Fibroblast of the aortic adventitia (primary cell): ENCODE measurements at regions not wholly inside any gene's neighbourhood (a gene's known extent, or its start where the extent isn't known, plus 50 kb on each side); places are given as distances from the start of the nearest gene placed in this dataset.

Experiments
- DNase-seq: peaks from one replicate; pipeline ENCODE4 v3.0.0-alpha.2; 2010; ENCODE audit warnings: low read depth
- H3K4me3 ChIP-seq: 2 replicates; pipeline ENCODE4 v1.5.1; 2011; ENCODE audit warnings: low read depth, mild to moderate bottlenecking, control low read depth, low read length, moderate library complexity
- TF ChIP-seq, protein P1 (sequence below): IDR thresholded peaks from 2 replicates; pipeline ENCODE4 v1.5.1; 2011; ENCODE audit warnings: mild to moderate bottlenecking, low read length, control low read depth, inconsistent platforms; ENCODE audit not compliant: insufficient read depth

DNA sequence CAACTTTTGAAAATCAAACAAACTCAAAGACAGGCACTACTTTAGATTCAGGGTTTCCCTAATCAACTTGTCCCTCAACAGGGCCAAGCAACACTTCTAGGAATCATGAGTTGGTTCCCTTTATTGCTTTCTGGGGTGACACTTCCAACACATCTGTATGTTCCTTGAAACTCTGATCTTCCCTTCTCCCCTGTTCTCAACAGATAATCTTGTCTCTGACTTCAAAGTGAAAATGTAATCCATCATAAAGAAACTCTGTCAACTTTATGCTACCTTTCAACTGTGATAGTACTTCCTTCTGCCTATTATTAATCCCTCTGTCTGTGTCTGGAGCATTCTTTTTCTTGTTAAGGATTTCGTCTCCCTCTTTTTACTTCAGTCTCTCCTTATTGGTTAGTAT lies 250.1 kb upstream of the MEF2C start:
- no peak for DNase-seq
- TF ChIP-seq, protein P1, sequence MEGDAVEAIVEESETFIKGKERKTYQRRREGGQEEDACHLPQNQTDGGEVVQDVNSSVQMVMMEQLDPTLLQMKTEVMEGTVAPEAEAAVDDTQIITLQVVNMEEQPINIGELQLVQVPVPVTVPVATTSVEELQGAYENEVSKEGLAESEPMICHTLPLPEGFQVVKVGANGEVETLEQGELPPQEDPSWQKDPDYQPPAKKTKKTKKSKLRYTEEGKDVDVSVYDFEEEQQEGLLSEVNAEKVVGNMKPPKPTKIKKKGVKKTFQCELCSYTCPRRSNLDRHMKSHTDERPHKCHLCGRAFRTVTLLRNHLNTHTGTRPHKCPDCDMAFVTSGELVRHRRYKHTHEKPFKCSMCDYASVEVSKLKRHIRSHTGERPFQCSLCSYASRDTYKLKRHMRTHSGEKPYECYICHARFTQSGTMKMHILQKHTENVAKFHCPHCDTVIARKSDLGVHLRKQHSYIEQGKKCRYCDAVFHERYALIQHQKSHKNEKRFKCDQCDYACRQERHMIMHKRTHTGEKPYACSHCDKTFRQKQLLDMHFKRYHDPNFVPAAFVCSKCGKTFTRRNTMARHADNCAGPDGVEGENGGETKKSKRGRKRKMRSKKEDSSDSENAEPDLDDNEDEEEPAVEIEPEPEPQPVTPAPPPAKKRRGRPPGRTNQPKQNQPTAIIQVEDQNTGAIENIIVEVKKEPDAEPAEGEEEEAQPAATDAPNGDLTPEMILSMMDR = no peak
- no peak overlapping the region for H3K4me3 ChIP-seq

DNA sequence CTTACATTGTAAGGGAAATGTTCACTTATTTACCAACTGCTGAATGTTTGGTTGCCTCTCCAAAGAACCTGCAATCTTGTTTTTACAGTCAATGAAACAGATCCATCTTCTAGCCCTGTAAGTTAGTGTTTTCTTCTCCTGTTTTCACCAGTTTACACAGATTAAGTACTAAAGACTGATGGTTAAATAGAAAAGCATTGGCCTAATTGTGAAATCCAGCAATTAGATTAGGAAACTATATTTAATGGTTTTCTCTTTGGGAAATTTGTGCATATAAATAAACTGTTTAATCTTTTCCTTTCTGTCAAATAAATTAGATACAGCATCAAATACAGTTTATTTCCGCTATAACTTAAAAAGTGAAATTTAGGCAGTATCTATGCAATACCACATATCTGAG lies 247.9 kb upstream of the MEF2C start:
- TF ChIP-seq, protein P1 = no peak
- DNase-seq = no peak

DNA sequence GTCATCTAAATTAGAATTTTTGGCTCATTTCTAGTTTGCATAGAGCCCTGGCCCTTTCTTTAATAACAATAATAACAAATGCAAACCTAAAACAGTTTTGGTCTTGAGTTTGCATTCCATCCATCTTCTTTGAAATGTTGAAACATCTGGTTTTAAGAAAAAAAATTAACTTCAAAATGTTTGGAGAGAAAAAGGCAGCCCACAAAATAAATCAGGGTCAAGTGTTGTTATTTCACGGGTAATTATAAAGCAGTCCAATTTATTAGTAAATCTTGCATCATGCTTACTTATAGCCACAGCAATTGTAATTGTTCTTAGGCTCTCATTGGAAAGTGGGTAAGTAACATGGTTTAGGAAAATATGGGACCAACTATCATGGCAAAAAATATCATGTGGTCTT lies 247.0 kb upstream of the MEF2C start:
- DNase-seq = no peak

More for the DNA sequence above, 247.9 kb upstream of the MEF2C start:
- no peak overlapping the region for H3K4me3 ChIP-seq

DNA sequence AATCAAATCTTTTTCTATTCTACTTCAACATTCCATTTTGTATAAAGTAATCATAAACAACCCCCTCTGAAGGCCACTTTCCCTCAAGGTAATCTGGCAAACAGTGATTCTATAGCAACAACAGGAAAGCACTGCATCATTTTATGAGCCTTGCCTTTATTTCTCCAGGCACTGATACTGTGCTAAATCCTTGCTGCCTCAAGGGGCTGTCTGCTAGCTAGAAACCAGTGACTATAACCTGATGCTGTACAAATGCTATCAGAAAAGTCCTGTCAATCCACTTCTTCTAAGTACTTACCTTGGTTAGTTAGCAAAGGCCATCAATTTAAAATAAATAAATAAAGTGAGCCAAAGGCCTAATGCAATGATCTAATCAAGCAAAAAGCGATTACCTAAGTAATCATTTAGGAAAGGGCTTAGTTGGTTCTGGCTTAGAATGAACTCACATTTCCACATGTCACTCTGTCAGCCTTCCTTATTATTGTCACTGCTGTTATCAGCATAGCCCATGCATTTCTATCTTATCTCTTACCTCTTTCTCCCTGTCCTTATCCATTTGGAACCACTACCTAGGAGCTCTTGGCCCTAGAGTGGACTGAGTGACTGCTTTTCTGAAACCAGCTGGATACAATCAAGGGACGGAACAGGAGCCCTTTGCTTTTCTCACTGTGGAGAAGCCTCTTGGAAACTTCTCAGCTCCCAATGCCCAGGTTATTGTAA lies 246.1 kb upstream of the MEF2C start:
- no peak overlapping the region for H3K4me3 ChIP-seq
- no peak for DNase-seq
- TF ChIP-seq, protein P1 = no peak

More for the DNA sequence above, 247.0 kb upstream of the MEF2C start:
- TF ChIP-seq, protein P1 = no peak
- no peak overlapping the region for H3K4me3 ChIP-seq

DNA sequence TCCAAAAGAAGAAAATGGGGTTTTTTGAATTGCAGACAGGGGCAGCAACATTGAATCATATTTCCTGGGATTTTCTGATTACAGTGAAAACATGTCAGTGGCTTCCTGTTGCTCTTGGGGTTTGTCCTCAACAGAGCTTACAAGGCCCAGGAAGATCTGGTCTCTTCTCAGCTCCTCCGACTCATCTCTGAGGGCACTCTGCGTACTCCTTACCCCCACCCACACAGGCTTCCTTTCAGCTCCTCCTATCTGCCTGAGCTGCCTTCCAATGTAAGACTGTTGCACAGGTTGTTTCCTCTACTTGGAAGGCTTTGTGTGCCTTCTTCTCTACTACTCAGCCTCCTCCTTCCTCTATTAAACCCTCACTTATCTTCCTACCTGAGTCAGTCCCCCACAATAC lies 245.1 kb upstream of the MEF2C start:
- TF ChIP-seq, protein P1 = no peak
- DNase-seq = peak; percentile 20
- H3K4me3 ChIP-seq = no peak overlapping the region

DNA sequence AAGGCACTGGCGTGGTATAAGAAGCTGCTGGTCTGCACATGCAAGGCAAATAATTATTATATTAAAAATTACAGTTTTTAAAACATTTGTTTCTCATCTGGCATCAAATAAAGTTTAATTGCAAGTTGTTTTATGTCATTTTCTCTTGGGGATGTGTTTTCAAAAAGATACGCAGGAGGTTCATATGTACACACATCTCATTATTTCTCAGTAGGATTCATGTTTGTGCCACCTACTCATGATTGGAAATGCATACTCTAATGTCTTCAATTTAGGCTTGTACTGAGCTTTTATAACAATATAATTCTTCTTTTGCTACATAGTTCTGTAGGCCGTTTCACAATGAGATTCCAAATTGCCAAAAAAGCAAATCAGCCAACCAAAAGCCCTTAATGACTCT lies 244.2 kb upstream of the MEF2C start:
- DNase-seq = no peak
- no peak overlapping the region for H3K4me3 ChIP-seq
- TF ChIP-seq, protein P1 = no peak

DNA sequence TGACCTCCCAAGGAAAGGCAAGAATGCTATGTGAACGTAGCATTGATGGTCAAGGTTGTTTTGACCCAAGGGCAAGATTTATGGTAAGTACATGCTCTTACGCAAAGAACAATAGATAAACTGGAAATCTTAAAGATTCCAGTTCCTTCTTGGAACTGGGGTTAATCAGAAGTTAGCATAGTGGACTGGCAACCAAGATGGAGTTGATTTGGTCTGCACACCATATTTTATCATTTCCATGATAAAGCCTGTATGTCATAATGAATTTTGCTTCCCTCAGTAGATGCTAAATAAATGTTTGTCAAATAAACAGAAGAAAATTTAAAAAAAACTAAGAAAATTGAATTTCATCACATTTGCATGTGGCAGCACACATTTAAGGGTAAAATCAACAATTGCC lies 242.4 kb upstream of the MEF2C start:
- DNase-seq = no peak
- TF ChIP-seq, protein P1 = no peak
- no peak overlapping the region for H3K4me3 ChIP-seq
